MM.1S (cell line): ENCODE measurements at regions not wholly inside any gene's neighbourhood (a gene's known extent, or its start where the extent isn't known, plus 50 kb on each side); places are given as distances from the start of the nearest gene placed in this dataset.

Experiments
- DNase-seq: peaks from one replicate; pipeline ENCODE4 v3.0.0-alpha.2; 2015
- H2AFZ ChIP-seq: fragments of 300-600 bp; sonication (generic); 2 replicates; pipeline ENCODE4 v1.6.0; 2016; ENCODE audit warnings: antibody characterized with exemption, low read length
- H3F3A ChIP-seq: fragments of 300-600 bp; sonication (generic); 2 replicates; pipeline ENCODE4 v1.6.1; 2016; ENCODE audit warnings: mild to moderate bottlenecking, antibody characterized with exemption, low read length, moderate library complexity, mixed read lengths; ENCODE audit not compliant: insufficient read depth
- H3K27ac ChIP-seq: fragments of 300-600 bp; sonication (generic); 2 replicates; pipeline ENCODE4 v1.5.1; 2016; ENCODE audit warnings: mild to moderate bottlenecking, low read length
- H3K27me3 ChIP-seq: fragments of 300-600 bp; sonication (generic); replicated peaks from 2 replicates; pipeline ENCODE4 v1.6.0; 2016; ENCODE audit warnings: low read length; ENCODE audit not compliant: insufficient read depth
- H3K36me3 ChIP-seq: fragments of 300-600 bp; sonication (generic); replicated peaks from 2 replicates; pipeline ENCODE4 v1.6.1; 2016; ENCODE audit warnings: mild to moderate bottlenecking, low read length, mixed read lengths; ENCODE audit not compliant: insufficient read depth
- H3K4me1 ChIP-seq: fragments of 300-600 bp; sonication (generic); 2 replicates; pipeline ENCODE4 v1.6.1; 2016; ENCODE audit warnings: low read length, mixed read lengths
- H3K4me2 ChIP-seq: fragments of 300-600 bp; sonication (generic); 2 replicates; pipeline ENCODE4 v1.6.0; 2016; ENCODE audit warnings: low read depth, low read length
- H3K4me3 ChIP-seq: fragments of 300-600 bp; sonication (generic); 2 replicates; pipeline ENCODE4 v1.5.1; 2016; ENCODE audit warnings: low read length, mixed read lengths
- H3K79me2 ChIP-seq: fragments of 300-600 bp; sonication (generic); 2 replicates; pipeline ENCODE4 v1.6.1; 2016; ENCODE audit warnings: mixed run types, low read length, mixed read lengths
- H3K9ac ChIP-seq: fragments of 300-600 bp; sonication (generic); 2 replicates; pipeline ENCODE4 v1.6.1; 2016; ENCODE audit warnings: low read length, mixed read lengths
- H3K9me2 ChIP-seq: fragments of 300-600 bp; sonication (generic); replicated peaks from 2 replicates; pipeline ENCODE4 v1.6.1; 2016; ENCODE audit warnings: mild to moderate bottlenecking, low read length, mixed read lengths; ENCODE audit not compliant: insufficient read depth
- H3K9me3 ChIP-seq: fragments of 300-600 bp; sonication (generic); replicated peaks from 2 replicates; pipeline ENCODE4 v1.6.1; 2016; ENCODE audit warnings: mild to moderate bottlenecking, low read length, mixed read lengths; ENCODE audit not compliant: insufficient read depth
- H4K20me1 ChIP-seq: fragments of 300-600 bp; sonication (generic); 2 replicates; pipeline ENCODE4 v1.6.1; 2016; ENCODE audit warnings: mild to moderate bottlenecking, low read length, moderate library complexity, mixed read lengths; ENCODE audit not compliant: insufficient read depth
- EZH2 ChIP-seq: fragments of 300-600 bp; sonication (generic); optimal IDR thresholded peaks from 2 replicates; pipeline ENCODE3; 2017; ENCODE audit warnings: low read depth, mild to moderate bottlenecking, antibody characterized with exemption, low read length, mixed read lengths
- EZH2phosphoT487 ChIP-seq: fragments of 300-600 bp; sonication (generic); IDR thresholded peaks from 2 replicates; pipeline ENCODE4 v1.6.1; 2018; ENCODE audit warnings: antibody characterized with exemption, low read length
- TF ChIP-seq, protein P1 (sequence below): fragments of 300-600 bp; sonication (generic); IDR thresholded peaks from 2 replicates; pipeline ENCODE4 v1.5.1; 2016; ENCODE audit warnings: antibody characterized with exemption, low read length, mixed read lengths

- Histone ChIP-seq H4K20me1 (no peaks in the 10 kb centered on the region), H3K9me2 (no peaks in the 10 kb centered on the region), H3K79me2 (no peaks in the 10 kb centered on the region), H3K27ac (no peak overlapping the region), H3K9ac (no peak overlapping the region), H3K36me3 (no peaks in the 10 kb centered on the region), H3K4me2 (no peak overlapping the region), H3K4me3 (no peak overlapping the region), H3K9me3 (no peaks in the 10 kb centered on the region), H3F3A (no peaks in the 10 kb centered on the region), H2AFZ (no peak overlapping the region), H3K27me3 (no peaks in the 10 kb centered on the region), H3K4me1 (no peaks in the 10 kb centered on the region)
- DNase-seq = no peak
- TF ChIP-seq EZH2phosphoT487 (no peak), EZH2 (no peak)
- TF ChIP-seq, protein P1, sequence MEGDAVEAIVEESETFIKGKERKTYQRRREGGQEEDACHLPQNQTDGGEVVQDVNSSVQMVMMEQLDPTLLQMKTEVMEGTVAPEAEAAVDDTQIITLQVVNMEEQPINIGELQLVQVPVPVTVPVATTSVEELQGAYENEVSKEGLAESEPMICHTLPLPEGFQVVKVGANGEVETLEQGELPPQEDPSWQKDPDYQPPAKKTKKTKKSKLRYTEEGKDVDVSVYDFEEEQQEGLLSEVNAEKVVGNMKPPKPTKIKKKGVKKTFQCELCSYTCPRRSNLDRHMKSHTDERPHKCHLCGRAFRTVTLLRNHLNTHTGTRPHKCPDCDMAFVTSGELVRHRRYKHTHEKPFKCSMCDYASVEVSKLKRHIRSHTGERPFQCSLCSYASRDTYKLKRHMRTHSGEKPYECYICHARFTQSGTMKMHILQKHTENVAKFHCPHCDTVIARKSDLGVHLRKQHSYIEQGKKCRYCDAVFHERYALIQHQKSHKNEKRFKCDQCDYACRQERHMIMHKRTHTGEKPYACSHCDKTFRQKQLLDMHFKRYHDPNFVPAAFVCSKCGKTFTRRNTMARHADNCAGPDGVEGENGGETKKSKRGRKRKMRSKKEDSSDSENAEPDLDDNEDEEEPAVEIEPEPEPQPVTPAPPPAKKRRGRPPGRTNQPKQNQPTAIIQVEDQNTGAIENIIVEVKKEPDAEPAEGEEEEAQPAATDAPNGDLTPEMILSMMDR = no peak
Observed at GRCh38 chr18:35880788-35881455, 91.6 kb upstream of the RMP24 start.

DNA sequence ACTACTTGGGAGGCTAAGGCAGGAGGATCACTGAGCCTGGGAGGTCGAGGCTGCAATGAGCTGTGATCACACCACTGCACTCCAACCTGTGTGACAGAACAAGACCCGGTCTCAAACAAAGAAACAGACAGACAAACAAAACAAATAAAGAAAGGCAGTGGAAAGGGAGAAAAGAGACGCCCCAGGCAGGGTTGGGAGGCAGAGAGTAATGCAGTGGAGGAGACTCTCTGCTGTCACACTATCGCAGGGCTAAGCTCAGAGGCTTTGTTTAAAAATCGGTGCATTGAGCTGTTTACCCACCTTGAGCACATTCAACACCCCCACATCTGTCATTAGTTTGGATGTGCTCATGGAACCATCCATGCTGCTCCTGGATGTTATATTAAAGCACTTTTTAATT lies 84.2 kb upstream of the RMP24 start:
- Histone ChIP-seq H3K27me3 (no peaks in the 10 kb centered on the region), H3K9me2 (no peaks in the 10 kb centered on the region), H3K36me3 (no peaks in the 10 kb centered on the region), H3K4me3 (no peak overlapping the region), H4K20me1 (no peaks in the 10 kb centered on the region), H3K9me3 (no peaks in the 10 kb centered on the region), H2AFZ (no peak overlapping the region), H3F3A (no peaks in the 10 kb centered on the region), H3K79me2 (no peaks in the 10 kb centered on the region), H3K27ac (no peak overlapping the region), H3K9ac (no peak overlapping the region), H3K4me1 (no peaks in the 10 kb centered on the region), H3K4me2 (no peak overlapping the region)
- TF ChIP-seq EZH2phosphoT487 (no peak), EZH2 (no peak)
- TF ChIP-seq, protein P1 = no peak
- DNase-seq = no peak

GRCh38 chr18:35889677-35890076 lies 82.8 kb upstream of the RMP24 start:
- Histone ChIP-seq H3K4me2 (no peak overlapping the region), H3K9me2 (no peaks in the 10 kb centered on the region), H3F3A (no peaks in the 10 kb centered on the region), H3K27ac (no peak overlapping the region), H3K4me3 (no peak overlapping the region), H3K4me1 (no peaks in the 10 kb centered on the region), H2AFZ (no peak overlapping the region), H3K36me3 (no peaks in the 10 kb centered on the region), H4K20me1 (no peaks in the 10 kb centered on the region), H3K9me3 (no peaks in the 10 kb centered on the region), H3K79me2 (no peaks in the 10 kb centered on the region), H3K9ac (no peak overlapping the region), H3K27me3 (no peaks in the 10 kb centered on the region)
- TF ChIP-seq EZH2phosphoT487 (no peak), EZH2 (no peak)
- TF ChIP-seq, protein P1 = no peak
- no peak for DNase-seq
